ENCODE measurements at regions not wholly inside any gene's neighbourhood (a gene's known extent, or its start where the extent isn't known, plus 50 kb on each side); places are given as distances from the start of the nearest gene placed in this dataset.

DNA sequence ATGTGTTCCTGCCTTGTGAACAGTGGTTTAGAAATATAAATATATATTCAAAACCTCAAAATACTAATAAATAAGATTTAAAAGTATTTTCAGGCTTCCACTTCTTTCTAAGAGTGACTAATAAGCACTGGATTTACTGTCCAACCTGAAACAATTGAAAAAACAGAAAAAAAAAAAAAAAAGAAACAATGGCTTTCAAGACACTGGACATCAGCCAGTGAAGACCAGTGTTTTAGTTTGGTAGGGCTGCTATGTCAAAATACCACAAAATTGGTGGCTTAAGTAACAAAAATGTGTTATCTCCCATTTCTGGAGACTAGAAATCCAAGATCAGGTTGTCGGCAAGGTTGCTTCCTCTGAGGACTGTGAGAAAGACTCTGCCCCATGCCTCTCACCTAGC is 101.4 kb upstream of the PDE7B start:
- TF ChIP-seq, protein P1, sequence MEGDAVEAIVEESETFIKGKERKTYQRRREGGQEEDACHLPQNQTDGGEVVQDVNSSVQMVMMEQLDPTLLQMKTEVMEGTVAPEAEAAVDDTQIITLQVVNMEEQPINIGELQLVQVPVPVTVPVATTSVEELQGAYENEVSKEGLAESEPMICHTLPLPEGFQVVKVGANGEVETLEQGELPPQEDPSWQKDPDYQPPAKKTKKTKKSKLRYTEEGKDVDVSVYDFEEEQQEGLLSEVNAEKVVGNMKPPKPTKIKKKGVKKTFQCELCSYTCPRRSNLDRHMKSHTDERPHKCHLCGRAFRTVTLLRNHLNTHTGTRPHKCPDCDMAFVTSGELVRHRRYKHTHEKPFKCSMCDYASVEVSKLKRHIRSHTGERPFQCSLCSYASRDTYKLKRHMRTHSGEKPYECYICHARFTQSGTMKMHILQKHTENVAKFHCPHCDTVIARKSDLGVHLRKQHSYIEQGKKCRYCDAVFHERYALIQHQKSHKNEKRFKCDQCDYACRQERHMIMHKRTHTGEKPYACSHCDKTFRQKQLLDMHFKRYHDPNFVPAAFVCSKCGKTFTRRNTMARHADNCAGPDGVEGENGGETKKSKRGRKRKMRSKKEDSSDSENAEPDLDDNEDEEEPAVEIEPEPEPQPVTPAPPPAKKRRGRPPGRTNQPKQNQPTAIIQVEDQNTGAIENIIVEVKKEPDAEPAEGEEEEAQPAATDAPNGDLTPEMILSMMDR (IDR thresholded peaks at IDR 0.05) = no peak
- no peak for TF ChIP-seq POLR2A (IDR thresholded peaks at IDR 0.05)
